PC-3 (cell line): ENCODE measurements at regions not wholly inside any gene's neighbourhood (a gene's known extent, or its start where the extent isn't known, plus 50 kb on each side); places are given as distances from the start of the nearest gene placed in this dataset.
A peak's percentile ranks its signal among the peaks of the same experiment; 100 is the strongest.

Experiments
- ATAC-seq: fragments of 200-7000 bp; cut with Tn5 transposase; 2 replicates; pipeline ENCODE4 v1.9.1; 2020; ENCODE audit warnings: mild to moderate bottlenecking, moderate library complexity
- BruUV-seq: library from RNA; stranded (reverse); fragments of 400-500 nt; replicated peaks from 2 replicates; lab custom pipeline; 2021; lab: Mats Ljungman, UMichigan
- CTCF ChIA-PET: fragments of 300-600 bp; sonication (Branson Sonifier 250); formaldehyde crosslinking; loops from one replicate; lab custom pipeline; 2022; ENCODE audit warnings: antibody characterized with exemption; lab: Charles Lee
- POLR2A ChIA-PET: fragments of 300-600 bp; sonication (Branson Sonifier 250); formaldehyde crosslinking; loops from one replicate; lab custom pipeline; 2022; ENCODE audit warnings: antibody characterized with exemption; ENCODE audit not compliant: unreplicated experiment; lab: Charles Lee
- DNase-seq: peaks from one replicate; pipeline ENCODE4 v3.0.0-alpha.2; 2015
- H2AFZ ChIP-seq: fragments of 300-600 bp; sonication (generic); 2 replicates; pipeline ENCODE4 v1.6.0; 2016; ENCODE audit warnings: antibody characterized with exemption, low read length
- H3F3A ChIP-seq: fragments of 300-600 bp; sonication (generic); one replicate; pipeline ENCODE4 v1.6.0; 2017; ENCODE audit warnings: antibody characterized with exemption, low read length, control low read depth, mild to moderate bottlenecking; ENCODE audit not compliant: unreplicated experiment
- H3K27ac ChIP-seq: fragments of 300-600 bp; sonication (generic); 2 replicates; pipeline ENCODE4 v1.5.1; 2016; ENCODE audit warnings: mild to moderate bottlenecking, low read length
- H3K27me3 ChIP-seq: fragments of 300-600 bp; sonication (generic); 2 replicates; pipeline ENCODE4 v1.6.1; 2016; ENCODE audit warnings: low read length, mixed read lengths
- H3K36me3 ChIP-seq: fragments of 300-600 bp; sonication (generic); 2 replicates; pipeline ENCODE4 v1.6.1; 2016; ENCODE audit warnings: low read depth, mixed run types, low read length, mixed read lengths
- H3K4me1 ChIP-seq: fragments of 300-600 bp; sonication (generic); 2 replicates; pipeline ENCODE4 v1.5.1; 2016; ENCODE audit warnings: low read length; ENCODE audit not compliant: insufficient read depth
- H3K4me2 ChIP-seq: fragments of 300-600 bp; sonication (generic); 2 replicates; pipeline ENCODE4 v1.6.0; 2016; ENCODE audit warnings: low read length
- H3K4me3 ChIP-seq: fragments of 300-600 bp; sonication (generic); 2 replicates; pipeline ENCODE4 v1.5.1; 2016; ENCODE audit warnings: mild to moderate bottlenecking, low read length, mixed read lengths
- H3K79me2 ChIP-seq: fragments of 300-600 bp; sonication (generic); 2 replicates; pipeline ENCODE4 v1.6.1; 2017; ENCODE audit warnings: low read length, mixed read lengths
- H3K9ac ChIP-seq: fragments of 300-600 bp; sonication (generic); 2 replicates; pipeline ENCODE4 v1.6.0; 2016; ENCODE audit warnings: mild to moderate bottlenecking, low read length
- H3K9me2 ChIP-seq: fragments of 300-600 bp; sonication (generic); replicated peaks from 2 replicates; pipeline ENCODE4 v1.6.1; 2016; ENCODE audit warnings: mixed run types, low read length, mixed read lengths
- H3K9me3 ChIP-seq: fragments of 300-600 bp; sonication (generic); 2 replicates; pipeline ENCODE4 v1.6.1; 2016; ENCODE audit warnings: low read length, mixed read lengths
- H4K20me1 ChIP-seq: fragments of 300-600 bp; sonication (generic); 2 replicates; pipeline ENCODE4 v1.6.1; 2016; ENCODE audit warnings: low read length, mixed read lengths
- EZH2 ChIP-seq: fragments of 300-600 bp; sonication (generic); IDR thresholded peaks from one replicate; pipeline ENCODE4 v1.6.1; 2017; ENCODE audit warnings: antibody characterized with exemption, mild to moderate bottlenecking, low read length; ENCODE audit not compliant: unreplicated experiment
- EZH2phosphoT487 ChIP-seq: fragments of 300-600 bp; sonication (generic); IDR thresholded peaks from 2 replicates; pipeline ENCODE4 v1.6.1; 2018; ENCODE audit warnings: mild to moderate bottlenecking, antibody characterized with exemption, low read length, borderline replicate concordance
- intact Hi-C: fragments of 100-400 bp; cut with micrococcal nuclease; formaldehyde crosslinking; loops from 2 replicates; pipeline ENCODE4 v1.9.0; 2023
- TF ChIP-seq, protein P1 (sequence below): fragments of 300-600 bp; sonication (generic); conservative IDR thresholded peaks from 2 replicates; pipeline ENCODE4 v1.5.1; 2017; ENCODE audit warnings: antibody characterized with exemption, low read depth, mild to moderate bottlenecking, low read length

DNA sequence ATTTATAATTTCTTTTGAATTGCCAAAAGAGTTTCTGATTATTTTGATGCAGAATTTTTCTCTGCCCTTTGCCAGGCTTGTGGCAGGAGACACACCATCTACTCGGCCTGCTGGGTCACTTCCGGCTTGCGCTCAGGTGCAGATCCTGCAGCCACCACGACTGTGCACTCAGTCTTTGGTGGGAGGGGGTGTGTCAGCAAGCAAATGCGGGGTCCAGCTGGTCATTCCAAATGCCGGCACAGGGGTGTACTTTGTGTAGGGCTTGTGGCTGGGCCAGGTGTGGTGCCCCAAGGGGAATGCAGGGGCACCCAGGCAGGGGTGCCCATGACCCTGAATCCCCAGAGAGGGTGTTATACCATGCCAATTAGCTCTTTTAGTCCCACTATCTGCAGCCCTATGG lies 673.0 kb downstream of the TLL1 start:
- DNase-seq (no peak), ATAC-seq (no peak)
- BruUV-seq = no TSS peak
- H3K4me1 ChIP-seq = no peaks in the 10 kb centered on the region
- no peak overlapping the region for H3K4me3 ChIP-seq
- no peak overlapping the region for H2AFZ ChIP-seq
- no peaks in the 10 kb centered on the region for H3K27me3 ChIP-seq
- no peaks in the 10 kb centered on the region for H3K36me3 ChIP-seq
- H3F3A ChIP-seq = no peaks in the 10 kb centered on the region
- no peaks in the 10 kb centered on the region for H4K20me1 ChIP-seq
- TF ChIP-seq EZH2 (no peak), EZH2phosphoT487 (no peak)
- TF ChIP-seq, protein P1, sequence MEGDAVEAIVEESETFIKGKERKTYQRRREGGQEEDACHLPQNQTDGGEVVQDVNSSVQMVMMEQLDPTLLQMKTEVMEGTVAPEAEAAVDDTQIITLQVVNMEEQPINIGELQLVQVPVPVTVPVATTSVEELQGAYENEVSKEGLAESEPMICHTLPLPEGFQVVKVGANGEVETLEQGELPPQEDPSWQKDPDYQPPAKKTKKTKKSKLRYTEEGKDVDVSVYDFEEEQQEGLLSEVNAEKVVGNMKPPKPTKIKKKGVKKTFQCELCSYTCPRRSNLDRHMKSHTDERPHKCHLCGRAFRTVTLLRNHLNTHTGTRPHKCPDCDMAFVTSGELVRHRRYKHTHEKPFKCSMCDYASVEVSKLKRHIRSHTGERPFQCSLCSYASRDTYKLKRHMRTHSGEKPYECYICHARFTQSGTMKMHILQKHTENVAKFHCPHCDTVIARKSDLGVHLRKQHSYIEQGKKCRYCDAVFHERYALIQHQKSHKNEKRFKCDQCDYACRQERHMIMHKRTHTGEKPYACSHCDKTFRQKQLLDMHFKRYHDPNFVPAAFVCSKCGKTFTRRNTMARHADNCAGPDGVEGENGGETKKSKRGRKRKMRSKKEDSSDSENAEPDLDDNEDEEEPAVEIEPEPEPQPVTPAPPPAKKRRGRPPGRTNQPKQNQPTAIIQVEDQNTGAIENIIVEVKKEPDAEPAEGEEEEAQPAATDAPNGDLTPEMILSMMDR = no peak
- no peaks in the 10 kb centered on the region for H3K9me2 ChIP-seq
- H3K9me3 ChIP-seq = no peaks in the 10 kb centered on the region
- no peak overlapping the region for H3K4me2 ChIP-seq
- H3K9ac ChIP-seq = no peak overlapping the region
- ChIA-PET POLR2A (no interaction called here), CTCF (no interaction called here)
- intact Hi-C loops = no loop called here
- H3K27ac ChIP-seq = no peak overlapping the region
- H3K79me2 ChIP-seq = no peaks in the 10 kb centered on the region

DNA sequence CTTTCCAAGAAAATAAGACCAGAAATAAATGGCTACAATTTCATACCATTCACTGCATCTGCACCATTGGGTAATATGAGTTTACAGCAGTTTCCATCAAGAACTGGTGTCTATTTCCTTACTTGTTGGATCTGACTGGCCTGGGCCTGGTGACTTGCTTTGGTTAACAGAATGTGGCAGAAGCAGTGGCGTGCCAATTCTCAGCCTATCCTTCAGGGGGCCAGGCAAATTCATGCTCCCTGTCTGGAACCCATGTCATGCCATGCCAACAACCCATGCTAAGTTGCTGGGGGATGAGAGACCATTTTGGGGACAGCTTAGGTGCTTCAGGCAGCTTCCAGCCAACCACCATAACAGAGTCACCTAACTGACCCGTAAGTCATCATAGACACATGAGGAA lies 656.7 kb downstream of the SPOCK3 start:
- H3K27ac ChIP-seq = no peak overlapping the region
- ATAC-seq = no peak
- intact Hi-C loops = no loop called here

DNA sequence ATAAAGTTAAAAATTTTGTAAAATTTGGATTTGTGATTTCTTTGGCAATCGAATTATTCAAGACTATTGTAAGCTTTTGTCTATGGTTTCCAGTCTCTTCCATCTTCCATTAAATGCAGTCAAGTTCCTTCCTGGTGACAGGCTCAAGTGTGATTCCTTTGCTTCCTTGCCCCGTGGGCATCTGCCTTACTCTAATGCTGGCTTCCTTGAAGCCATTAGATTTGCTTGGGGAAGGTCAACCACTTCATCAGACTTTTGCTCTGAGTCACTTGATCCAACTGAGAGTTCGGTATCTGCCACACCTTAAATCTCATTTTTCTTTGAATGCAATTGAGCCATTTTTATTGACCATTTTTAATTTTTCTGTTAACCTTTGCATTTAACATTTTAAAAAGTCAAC lies 648.8 kb downstream of the SPOCK3 start:
- Histone ChIP-seq H3F3A (no peaks in the 10 kb centered on the region), H3K4me3 (no peak overlapping the region), H4K20me1 (no peaks in the 10 kb centered on the region), H3K9me3 (no peaks in the 10 kb centered on the region), H3K9ac (no peak overlapping the region), H3K4me2 (no peak overlapping the region), H3K9me2 (no peaks in the 10 kb centered on the region), H3K36me3 (no peaks in the 10 kb centered on the region), H3K27ac (no peak overlapping the region), H3K79me2 (no peaks in the 10 kb centered on the region), H2AFZ (peak overlapping the region; percentile 21; the same call in 1 of the 2 replicates), H3K4me1 (no peaks in the 10 kb centered on the region), H3K27me3 (no peaks in the 10 kb centered on the region)
- DNase-seq = peak; percentile 35
- intact Hi-C loops = no loop called here
- TF ChIP-seq, protein P1 = no peak
- TF ChIP-seq EZH2phosphoT487 = no peak
- TF ChIP-seq EZH2 = no peak
- ATAC-seq = no peak
- BruUV-seq = no TSS peak
- ChIA-PET CTCF (no interaction called here), POLR2A (no interaction called here)

More for the DNA sequence above, 656.7 kb downstream of the SPOCK3 start:
- Histone ChIP-seq H3K9me2 (no peaks in the 10 kb centered on the region), H3F3A (no peaks in the 10 kb centered on the region), H3K27me3 (no peaks in the 10 kb centered on the region), H3K4me1 (no peaks in the 10 kb centered on the region), H3K9me3 (no peaks in the 10 kb centered on the region), H3K79me2 (no peaks in the 10 kb centered on the region), H2AFZ (no peak overlapping the region), H4K20me1 (no peaks in the 10 kb centered on the region), H3K4me2 (no peak overlapping the region), H3K9ac (no peak overlapping the region), H3K36me3 (no peaks in the 10 kb centered on the region), H3K4me3 (no peak overlapping the region)
- DNase-seq = no peak
- POLR2A ChIA-PET = no interaction called here
- BruUV-seq = no TSS peak
- CTCF ChIA-PET = no interaction called here
- no peak for TF ChIP-seq EZH2phosphoT487
- TF ChIP-seq EZH2 = no peak
- TF ChIP-seq, protein P1 = no peak
